GM21529 (cell line): ENCODE measurements at regions not wholly inside any gene's neighbourhood (a gene's known extent, or its start where the extent isn't known, plus 50 kb on each side); places are given as distances from the start of the nearest gene placed in this dataset.
"Not testable (repeated sequence)": the region's sequence is repeated elsewhere in the genome, so short reads cannot be mapped to it uniquely, and the experiment has no call there.

Experiments used
- ATAC-seq: cut with Tn5 transposase; IDR thresholded peaks from one replicate; pipeline ENCODE4 v1.9.1; 2021; ENCODE audit not compliant: unreplicated experiment

DNA sequence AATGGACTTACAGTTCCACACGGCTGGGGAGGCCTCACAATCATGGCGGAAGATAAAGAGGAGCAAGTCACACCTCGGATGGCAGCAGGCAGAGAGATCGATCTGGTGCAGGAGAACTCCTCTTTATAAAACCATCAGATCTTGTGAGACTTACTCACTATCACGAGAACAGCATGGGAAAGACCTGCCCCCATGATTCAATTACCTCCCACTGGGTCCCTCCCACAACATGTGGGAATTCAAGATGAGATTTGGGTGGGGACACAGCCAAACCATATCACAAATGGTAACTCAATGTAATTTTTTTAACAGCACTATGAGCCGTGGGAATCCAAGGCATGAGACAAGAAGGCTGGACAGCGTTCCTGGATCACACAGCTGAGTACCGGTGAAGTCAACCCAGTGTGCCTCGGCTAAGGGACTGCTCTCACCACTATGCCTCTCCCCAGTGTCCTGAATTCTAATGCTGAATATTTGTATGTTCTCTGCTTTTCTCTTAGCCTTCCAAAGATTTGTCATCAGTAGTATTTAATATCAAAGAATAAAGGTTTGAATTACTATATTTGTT is 84.3 kb downstream of the IRS2 start:
- not testable (repeated sequence) for ATAC-seq

GRCh38 chr13:109700176-109700575 is 86.2 kb downstream of the IRS2 start:
- no peak for ATAC-seq

GRCh38 chr13:109699628-109700071 is 86.7 kb downstream of the IRS2 start:
- no peak for ATAC-seq

GRCh38 chr13:109698779-109699178 is 87.6 kb downstream of the IRS2 start:
- ATAC-seq: no peak

DNA sequence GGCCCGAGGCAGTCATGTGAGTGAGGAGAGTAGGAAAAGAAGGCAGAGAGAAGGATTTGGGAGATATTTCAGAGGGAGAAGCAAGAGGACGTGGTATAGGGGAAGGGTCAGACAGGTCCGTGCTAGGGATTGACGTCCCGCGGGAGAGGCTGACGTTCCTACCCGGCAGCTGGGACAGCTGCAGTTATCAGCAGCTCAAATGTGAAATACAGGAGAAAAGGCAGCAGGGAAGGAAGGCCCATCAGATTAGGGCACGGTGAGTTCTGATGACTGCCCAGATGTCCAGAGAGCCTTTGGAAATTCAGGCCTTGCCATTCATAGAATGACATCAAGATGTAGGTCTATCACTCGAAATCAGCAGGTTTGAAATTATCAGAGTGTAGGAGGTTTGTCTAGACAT is 88.4 kb downstream of the IRS2 start:
- ATAC-seq: no peak

DNA sequence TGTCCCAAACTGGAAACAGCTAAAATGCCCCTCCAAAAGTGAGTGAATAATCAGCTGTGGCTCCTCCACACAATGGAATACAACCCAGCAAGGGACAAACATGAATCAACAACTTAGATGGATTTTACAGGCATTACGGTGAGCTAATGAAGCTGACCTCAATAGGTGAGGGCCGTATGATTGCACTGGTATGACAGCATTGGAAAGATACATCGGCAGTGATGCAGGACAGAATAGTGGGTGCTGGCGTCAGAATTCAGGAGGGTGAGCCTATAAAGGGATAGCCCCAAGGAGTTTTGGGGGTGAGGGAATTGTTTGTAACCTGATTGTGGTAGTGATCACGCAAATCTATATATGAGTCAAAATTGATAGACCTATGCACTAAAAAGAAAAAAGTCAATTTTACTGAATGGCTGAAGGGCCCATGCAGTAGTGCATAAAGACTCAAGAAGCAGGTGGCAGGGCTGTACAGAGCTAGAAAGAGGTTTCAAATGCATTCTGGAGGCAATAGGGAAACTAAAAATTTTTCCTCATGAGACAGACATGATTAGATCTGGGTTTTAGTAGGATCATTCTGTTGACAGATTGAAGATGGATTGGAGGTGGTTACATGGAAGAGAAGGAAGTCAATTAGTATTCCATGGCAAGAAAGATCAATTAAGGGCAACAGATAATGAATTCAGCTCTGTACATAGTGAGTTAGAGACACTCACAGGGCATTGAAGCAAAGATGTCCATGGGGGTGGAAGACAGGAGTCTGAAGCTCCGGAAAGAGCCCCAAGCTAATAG is 90.8 kb downstream of the IRS2 start:
- ATAC-seq: no peak

GRCh38 chr13:109694972-109695371 is 91.4 kb downstream of the IRS2 start:
- no peak for ATAC-seq

GRCh38 chr13:109693213-109693612 is 93.2 kb downstream of the IRS2 start:
- ATAC-seq: no peak

GRCh38 chr13:109691689-109692088 is 94.7 kb downstream of the IRS2 start:
- ATAC-seq: no peak

DNA sequence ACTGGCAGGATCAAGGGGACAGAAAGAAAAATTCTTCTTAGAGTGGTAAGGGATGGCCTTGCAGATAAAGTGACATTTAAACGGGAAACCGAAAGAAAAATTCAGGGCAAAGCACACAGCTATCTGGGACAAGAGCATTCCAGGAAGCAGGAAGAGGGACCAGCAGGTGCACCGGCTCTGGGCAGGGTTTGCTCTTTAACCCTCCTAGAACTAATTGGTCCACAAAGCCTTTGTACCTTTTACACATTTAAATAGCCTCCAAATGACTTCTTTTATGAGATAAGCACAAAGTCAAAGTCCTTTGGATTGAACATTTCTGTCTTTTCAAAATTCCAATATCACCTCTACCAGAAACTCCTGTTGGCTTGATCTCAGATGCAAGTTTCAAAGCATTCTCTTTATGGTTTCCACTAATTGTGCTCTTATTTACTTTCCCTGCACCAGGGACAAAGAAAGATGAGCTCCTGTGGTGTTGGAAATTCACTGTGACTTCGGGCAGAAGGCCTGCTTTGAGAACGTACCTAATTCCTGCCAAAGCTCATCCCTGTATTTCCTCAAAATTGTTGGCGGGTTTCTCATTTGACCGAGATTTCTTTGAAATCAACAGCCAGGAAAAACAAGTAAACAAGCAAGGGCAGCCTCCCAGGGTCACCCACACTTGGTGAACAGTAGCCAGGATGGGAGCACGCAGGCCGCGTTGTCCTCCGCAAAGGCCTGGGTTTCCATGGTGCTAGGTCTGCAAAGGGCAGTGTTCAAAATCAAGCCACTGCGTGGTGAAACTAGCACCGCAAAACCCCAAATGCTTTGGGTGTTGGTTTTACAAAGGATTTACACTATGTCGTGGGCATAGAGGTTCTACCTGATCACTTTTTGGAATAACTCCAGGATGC is 98.6 kb downstream of the IRS2 start:
- ATAC-seq: no peak

GRCh38 chr13:109685203-109685602 is 101.2 kb downstream of the IRS2 start:
- no peak for ATAC-seq

DNA sequence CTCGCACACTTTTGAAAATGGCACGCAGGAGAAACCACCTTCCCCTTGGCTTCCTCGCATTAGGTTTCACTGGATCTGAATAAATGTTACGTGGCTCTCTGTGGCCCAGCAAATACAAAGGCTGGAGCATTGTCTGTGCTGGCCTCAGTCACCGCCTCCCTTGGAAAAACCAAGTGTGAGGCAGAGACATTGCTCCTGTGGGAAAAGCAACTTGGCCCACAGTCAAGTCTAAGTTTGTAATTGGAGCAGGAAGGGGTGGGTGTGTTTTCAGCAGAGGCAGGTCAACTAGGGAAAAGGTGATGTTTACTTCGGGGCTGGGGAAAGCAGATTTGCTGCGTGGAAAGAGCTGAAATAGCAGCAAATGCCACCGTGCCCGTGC is 101.6 kb downstream of the IRS2 start:
- no peak for ATAC-seq

DNA sequence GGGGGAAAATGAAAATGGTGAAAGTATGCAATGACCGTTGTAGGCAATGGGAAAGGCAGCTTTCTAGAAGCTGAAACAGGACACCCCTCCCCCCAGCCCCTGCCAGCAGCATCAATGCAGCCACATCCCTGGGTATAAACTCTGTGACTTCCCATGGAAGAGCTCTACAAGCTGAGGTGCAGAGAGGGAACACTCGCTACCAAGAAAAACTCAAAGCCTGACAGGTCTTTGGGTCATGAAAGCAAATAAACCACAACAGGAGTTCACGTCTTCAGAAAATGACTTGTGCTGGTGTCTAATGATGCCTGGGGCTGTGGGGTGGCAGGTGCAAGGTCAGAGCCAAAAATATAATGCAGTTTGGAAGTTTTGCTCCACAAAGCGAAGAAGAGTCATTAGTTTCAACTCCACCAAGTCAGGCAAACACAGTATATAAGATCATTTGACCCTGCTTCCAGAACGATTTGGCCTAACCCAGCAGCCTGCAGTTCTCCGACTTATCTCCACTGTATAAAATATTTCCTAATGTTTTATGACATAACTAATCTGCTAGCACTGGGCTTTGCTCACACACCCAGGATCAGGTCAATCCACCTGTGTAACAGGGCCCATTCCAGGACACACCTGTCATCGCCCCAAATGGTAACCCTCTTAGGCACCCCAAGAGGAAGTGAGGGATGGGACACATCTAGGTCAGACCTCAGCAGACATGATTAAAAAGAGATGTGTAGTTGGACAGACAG is 102.1 kb downstream of the IRS2 start:
- ATAC-seq: no peak

DNA sequence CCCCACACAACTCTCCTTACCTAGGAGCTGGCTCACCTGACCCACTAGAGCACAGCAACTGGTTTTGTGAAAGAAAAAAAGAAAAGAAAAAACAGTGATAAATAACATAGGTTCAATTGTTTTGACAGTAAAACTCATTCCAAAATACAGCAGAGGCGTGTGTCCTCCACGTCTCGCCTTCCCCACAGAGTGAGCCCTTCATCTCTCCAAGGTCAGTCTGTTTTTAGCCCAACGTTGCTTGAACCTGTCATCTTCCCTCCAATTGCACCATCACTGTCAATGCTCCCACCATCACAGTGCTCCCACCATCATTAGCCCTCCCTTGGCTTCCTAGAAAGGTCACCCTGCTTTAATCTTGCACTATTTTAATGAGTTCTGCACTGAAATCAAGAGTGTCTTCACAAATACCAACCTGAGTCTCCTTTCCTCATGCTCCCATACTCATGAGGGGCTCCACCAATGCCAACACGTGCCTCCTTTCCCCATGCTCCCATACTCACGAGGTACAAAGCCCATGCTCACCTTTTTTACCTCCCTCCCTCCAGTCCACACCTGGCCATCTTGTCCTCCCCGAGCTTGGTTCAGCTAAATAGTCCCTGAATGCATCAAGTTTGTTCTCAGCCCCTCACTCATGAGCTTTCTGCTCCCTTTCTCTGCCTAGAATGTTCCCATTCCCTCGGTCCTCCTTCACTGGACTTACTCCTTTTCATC is 103.7 kb downstream of the IRS2 start:
- no peak for ATAC-seq

DNA sequence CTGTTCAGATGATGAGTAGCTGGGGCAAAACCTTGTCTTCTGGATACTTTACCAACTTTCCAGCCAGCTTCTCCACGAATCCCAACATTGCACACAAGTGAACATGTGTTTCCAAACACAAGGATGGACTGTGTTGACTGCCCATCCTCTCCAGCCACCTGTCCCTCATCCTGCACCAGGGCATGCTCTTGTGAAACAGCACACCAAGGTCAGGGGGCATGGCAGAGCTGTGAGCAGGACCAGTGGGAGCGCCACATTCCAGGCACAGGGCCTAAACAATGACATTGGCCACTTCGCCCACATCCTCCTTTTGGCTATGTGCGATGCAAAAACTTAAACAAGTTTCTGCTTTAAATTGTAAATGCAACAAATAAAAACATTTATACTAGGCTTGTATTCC is 105.5 kb downstream of the IRS2 start:
- no peak for ATAC-seq

DNA sequence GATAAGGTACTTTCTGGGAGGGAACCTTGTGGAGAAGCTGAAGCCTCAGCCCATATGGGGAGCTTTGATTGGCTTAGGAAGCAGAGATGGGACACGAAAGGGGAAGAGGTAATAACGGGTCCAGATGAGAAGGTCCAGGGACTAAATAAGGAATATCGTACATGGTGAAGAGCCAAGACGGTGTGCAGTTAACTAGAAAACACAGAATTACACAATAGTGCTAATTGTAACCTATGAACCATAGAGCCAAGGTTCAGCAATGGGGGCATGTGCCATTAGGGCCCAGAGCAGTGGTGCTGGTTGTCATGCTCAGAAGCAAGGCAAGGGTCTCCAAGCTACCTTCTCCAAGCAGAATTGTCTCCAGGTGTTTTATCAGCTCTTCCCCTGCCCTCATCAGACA is 106.1 kb downstream of the IRS2 start:
- no peak for ATAC-seq

- no peak for ATAC-seq
Observed at GRCh38 chr13:109678459-109678858, 107.9 kb downstream of the IRS2 start.

DNA sequence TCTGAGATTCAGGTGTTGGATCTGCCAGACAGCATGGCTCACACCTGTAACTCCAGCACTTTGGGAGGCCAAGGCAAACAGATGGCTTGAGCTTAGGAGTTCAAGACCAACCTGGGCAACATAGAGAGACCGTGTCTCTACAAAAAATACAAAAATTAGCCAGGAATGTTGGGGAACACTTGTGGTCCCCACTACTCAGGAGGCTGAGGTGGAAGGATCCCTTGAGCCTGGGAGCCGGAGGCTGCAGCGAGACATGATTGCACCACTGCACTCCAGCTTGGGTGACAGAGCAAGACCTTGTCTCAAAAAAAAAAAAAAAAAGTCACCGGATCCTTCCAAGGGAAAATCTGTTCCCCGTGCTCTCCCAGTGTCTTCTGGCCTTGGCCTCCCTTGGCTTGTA is 109.2 kb downstream of the IRS2 start:
- ATAC-seq: no peak

DNA sequence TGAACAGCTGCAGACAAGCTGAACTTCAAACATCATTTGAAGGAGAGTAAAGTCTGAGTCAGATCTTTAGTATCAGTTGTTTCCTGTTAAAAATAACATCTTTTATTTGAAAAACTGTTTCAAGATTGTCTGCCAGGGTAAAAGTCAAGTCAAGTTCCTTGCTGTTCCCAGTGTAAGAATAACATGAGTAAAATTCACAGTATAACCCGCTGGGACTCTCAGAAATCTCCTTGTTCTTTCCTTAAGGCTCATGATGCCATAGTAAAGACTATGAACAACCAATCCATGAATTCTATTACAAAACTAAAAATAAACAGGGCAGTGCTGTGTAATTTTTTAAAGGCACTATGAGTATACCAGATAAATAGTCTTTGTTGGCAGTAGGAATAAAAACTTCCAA is 112.9 kb downstream of the IRS2 start:
- no peak for ATAC-seq

GRCh38 chr13:109672545-109672944 is 113.8 kb downstream of the IRS2 start:
- ATAC-seq: no peak

- ATAC-seq: no peak
Observed at GRCh38 chr13:109671919-109672318, 114.5 kb downstream of the IRS2 start.
